NCI-H748 treated with DMSO at 0.1 percent for 48 hours (cell line): ENCODE measurements at regions not wholly inside any gene's neighbourhood (a gene's known extent, or its start where the extent isn't known, plus 50 kb on each side); places are given as distances from the start of the nearest gene placed in this dataset.

Experiments used
- DNase-seq: peaks from one replicate; lab custom pipeline; 2025; lab: John Stamatoyannopoulos, UW

DNA sequence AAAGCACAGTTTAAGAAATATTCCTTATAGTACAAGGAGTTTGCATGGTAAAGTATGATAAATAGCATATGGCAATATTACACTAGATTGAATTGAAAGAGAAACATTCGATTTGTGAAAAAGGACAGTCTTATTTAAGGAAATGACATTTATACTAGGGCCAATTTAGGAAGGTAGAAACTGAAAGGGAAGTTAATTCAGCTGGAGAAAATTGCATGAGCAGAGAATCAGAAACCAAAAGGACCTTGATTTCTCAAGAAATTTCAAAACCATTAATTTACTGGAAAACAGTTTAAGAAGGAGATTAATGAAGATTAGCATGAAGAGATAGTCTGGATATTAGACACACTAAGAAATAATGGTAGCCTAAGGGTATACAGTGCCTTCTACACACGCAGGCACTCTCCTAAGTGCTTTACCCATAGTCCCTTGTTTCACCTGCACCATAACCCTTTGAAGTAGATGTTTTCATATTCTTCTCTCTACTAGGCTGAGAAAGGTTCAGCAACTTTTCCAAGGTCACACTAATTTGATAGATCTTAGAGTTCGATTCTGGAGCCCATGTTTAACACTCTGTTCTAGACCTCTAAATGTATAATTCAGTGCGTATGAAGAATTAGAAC, 259.1 kb upstream of the SLIT2 start:
- DNase-seq, result no peak

DNA sequence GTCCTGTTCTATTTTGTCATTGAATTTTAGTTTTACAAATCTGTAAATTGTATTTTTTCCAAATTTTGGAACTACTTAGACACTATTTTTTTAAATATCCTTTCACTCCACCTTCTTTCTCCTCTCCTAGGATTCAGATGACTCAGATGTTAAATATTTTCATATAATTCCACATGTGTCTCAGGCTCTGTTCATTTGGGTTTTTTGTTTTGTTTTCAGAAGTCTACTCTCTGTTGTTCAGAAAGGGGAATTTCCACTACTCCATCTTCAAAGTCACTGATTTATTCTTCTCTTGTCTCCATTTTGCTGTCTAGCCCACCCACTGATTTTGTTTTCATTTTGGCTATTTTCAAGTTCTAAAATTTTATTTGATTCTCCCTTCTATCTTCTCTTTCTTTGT, 264.0 kb upstream of the SLIT2 start:
- DNase-seq, result no peak

DNA sequence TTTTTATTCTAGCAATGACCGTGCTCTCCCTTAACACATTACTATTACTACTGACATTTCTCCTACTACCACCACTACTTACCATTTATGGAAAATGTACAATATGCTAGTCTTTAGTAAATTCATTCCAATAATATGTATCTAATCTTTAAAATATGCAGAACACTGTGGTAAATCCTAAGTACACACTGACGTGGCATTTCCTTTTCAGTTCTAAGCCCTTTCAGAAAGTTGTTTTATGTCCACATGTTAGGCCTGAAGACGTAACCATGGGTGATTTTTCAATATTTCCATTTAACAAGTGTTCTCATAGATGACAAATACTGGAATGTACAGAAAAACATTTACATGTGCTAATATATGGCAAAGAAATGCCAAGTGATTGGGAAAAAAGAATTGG, 268.6 kb upstream of the SLIT2 start:
- no peak for DNase-seq

DNA sequence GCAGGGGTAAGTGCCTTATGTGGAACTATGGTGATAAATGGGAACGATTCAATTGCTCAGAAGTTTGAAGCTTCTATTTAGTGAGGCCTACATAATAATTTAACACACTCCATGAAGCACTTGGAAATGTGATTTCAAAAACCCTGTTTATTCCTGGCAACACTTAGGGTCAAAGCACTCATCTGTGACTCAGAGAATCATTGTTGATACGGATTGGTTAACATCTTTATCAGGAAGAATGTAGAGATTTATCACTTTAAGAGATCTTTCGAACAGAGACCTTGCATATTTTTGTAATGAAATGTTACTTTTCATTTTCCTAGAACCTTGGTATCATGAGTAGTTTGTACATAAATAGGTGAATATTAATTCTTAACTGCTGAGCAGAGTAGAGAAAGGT, 269.1 kb upstream of the SLIT2 start:
- DNase-seq, result no peak

DNA sequence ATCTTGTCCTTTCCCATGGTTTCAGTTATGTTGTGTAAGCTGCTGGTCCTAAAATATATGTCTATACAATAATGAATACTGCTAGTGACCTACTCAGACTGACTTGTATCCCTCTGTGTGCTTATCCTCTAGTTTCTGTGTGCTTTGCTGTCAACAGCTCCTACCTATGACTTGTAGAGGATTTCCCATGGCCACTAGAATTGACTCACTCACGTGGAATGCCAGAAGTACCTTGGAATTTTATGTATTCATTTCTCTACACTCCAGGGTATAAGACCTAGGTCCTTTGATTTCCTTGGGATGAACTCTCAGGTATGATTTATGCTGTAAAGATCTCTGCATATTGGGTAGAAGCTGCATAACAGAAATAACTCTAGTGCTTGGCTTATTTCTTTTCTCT, 279.9 kb upstream of the SLIT2 start:
- no peak for DNase-seq

DNA sequence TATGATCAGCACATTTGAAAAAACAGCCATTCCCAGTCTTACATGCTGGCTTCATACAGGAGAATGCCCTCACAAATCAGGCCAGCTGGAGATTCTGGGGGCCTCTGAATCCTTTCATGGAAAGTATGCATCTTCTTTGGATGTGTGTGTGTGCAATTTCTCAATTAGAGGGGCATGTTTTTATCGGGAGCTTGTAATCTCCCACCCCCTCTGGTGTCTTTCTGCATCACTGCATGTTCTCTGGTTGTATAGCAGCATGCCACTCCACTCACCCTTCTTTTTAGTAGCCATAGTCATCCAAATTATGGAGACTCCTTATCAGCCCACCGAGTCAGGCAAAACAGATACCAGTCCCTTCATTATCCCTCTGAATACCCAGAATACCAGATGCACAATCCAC, 282.2 kb upstream of the SLIT2 start:
- no peak for DNase-seq

DNA sequence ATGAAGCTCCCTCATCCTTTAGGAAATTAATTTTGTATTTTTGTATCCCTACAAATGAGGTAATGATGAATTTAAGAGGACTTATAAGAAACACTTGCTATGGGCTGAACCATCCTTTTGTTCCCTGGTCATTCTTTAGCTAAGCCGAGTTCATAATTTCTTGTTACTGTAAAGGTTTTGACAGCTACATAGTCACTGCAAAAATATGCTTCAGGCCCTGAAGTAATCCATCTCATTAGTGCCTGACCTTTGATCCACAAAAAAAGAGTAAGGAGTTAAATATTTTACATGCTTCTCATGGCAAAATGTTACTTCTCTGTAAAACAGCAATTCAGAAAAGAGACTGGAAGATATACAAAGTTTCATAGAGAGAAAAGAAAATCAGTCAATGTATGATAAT, 290.6 kb upstream of the SLIT2 start:
- DNase-seq, result no peak

DNA sequence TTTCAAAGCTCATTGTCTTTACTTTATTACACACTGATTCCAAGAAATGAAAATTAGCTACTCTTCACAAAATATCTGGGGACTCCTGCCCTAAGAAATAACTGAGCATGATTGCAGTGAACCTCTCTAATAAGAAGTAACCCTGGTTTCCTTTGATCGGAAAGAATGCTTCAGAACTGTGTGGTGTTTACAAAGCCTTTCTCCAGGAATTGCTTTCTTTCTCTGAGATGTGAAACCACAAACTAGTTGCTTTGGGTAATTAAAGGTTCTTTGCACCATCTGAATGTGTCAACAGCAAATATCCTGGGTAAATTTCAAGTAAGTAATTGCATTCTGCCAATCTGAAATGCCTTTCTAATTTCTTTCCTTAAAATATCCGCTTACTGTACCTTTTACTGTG, 292.9 kb upstream of the SLIT2 start:
- DNase-seq, result no peak

DNA sequence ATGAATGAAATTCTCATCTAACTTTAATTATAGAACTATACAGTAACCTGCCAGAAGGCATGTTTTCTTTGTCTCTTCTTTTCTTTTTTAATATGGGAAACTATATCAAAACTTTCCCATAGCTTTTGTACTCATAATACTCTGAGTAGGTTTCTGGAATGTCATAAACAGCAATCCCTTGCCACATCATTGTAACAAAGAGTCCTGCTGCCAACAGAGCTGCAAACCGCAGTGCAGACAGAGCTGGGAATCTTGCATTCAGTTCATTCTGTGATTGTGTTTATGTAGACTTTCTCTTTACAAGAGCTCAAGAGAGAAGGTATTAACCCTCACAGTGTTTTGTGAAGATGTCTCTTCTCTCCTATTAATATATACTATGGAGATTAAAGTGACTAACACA, 304.4 kb upstream of the SLIT2 start:
- no peak for DNase-seq

DNA sequence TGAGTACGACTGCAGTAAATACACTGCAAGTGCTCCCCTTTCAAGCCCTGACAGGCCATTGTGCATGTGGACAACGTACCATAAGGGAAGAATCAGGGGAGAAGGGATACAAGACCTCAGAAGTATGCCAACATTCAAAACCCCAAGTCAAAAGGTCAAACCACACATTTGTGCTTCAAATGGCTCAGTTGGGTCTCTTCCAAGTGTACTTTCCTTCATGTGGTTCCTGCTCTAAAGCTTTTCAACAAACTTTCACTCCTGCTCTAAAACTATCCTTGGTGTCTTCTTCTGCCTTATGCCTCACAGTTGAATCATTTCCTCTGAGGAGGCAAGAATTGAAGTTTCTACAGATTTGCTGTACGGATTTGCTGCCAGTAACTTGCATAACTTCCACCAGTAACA, 305.7 kb upstream of the SLIT2 start:
- no peak for DNase-seq

DNA sequence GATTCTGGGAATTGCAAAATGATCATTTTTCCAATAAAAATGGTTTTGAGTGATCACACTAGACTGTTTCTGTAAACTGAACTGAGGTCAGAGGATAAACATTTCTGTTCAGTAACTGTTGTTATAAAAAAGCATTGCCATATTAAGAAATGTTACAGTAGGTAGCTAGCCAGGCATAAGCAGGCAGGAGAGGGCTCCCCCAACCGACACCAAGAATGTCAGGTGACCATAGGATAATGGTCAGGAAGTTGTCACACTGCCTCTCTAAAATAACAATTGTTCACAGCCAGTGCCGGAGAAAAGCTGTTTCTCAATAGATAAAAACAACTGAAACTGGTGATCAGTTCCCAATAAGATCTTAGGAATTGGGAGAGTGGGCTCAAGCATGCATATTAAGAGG, 306.2 kb upstream of the SLIT2 start:
- DNase-seq, result no peak

DNA sequence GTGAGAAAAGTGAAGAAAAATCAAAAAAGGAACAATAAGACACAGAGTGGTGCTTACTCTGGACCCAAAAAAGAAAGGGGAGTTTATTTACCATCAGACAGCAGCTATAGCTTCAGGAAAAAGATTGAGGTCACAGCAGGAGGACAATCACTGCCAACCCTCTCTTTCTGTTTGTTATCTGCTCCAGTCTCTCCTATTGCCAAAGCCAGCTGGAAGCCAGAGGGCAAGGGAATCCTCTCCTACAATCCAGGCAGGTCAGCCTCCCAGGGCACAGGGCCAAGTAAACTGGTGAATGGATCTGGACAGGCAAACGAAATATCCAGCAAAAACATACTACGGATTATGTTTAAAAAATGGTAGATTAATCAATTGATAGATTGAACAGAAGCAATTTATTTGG, 306.9 kb upstream of the SLIT2 start:
- DNase-seq, result no peak

DNA sequence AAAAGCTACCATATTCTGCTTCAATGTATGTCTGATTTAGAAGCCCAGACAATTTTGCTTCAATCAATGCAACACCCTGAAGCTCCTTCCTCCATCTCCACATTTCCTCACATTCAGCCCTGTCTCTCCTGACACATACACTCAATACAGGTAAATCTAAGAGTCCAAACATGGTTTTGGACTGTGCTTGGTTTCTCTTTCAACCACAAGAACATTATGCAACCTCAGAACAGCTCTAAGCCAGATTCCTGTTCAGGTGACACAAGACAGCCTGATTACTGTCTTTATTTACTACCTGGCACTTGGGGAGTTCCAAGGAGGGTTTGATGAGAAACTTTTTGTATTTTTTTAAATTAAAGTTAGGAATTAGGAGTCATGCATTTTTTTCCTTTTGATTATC, 307.5 kb upstream of the SLIT2 start:
- DNase-seq, result no peak

DNA sequence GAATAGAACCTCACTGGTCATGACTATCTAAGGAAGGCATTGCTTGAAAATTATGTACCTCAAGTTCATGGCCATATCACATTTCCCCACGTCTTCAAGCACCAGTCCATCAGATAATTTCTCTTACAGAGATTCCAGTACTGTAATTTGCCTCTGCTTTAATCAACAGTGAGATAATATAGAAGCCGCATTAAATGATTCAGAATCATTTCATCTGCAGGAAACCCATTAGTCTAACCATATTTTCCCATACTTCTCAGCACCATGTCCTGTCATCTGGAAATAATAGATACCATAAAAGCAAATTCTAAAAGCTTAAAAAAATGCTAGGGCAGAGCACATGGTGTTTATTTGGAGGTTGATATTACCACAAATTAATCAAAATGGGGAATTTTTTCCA, 310.3 kb upstream of the SLIT2 start:
- DNase-seq, result no peak

DNA sequence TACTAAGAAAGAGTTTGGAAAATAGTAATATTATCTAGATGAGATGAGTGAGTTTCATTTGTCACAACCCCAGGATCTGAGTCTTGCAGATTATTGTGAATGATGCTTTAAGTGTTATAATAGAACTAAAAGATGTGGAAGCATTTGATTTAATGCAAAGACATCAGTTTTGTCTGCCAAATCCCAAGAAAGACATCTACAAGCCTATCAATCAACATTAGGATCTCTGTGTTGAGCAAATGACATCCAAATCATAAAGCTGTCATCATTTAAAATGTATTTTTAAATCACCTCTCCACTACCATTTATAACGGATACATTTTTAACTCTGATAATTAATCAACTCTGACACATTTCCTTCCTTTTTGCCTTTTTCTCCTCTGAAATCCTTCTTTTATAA, 310.8 kb upstream of the SLIT2 start:
- DNase-seq, result no peak

DNA sequence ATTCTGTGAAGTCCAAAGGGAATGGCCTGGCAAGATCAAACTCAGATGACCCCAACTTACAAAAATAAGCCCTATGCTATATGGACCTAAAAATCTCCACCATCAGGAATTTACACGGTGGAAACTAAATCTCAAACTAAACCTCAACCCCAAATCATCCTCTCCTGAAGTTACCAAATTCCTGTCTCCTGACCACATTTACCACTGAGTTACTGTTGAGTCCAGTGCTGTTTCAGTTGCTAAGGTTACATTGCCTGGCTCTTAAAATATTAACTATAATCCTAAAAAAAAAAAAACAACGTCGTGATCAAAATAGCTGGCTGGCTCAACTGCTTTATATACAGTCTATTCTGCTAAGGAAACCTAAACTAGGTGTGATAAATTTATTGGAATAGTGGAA, 315.2 kb upstream of the SLIT2 start:
- no peak for DNase-seq

DNA sequence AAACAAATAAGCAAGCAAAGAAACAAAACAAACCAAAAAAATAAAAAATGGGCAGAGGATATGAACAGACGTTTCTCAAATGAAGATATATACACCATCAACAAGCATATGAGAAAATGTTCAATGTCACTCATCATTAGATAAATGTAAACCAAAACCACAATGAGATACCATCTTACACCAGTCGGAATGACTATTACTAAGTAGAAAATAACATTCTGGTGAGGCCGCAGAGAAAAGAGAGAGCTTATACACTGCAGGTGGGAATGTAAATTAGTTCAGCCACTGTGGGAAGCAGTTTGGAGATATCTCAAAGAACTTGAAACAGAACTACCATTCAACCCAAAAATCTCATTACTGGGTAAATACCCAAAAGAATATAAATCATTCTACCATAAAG, 321.0 kb upstream of the SLIT2 start:
- no peak for DNase-seq

DNA sequence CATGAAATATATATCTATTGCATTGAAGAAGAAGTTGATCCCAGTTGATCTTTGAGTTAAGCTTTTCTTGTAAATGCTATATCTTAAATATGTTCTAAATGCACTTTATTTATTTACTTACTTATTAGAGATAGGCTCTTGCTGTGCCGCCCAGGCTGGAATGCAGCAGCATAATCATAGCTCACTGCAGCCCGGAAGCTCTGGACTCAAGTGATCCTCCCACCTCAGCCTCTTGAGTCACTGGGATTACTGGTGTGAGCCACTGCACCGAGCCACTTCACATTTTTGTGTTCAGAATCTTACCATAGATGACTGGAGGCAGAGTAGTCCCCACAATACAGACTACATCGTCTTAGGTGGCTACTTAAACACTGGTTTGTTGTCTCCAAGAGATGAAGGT, 324.3 kb upstream of the SLIT2 start:
- no peak for DNase-seq

DNA sequence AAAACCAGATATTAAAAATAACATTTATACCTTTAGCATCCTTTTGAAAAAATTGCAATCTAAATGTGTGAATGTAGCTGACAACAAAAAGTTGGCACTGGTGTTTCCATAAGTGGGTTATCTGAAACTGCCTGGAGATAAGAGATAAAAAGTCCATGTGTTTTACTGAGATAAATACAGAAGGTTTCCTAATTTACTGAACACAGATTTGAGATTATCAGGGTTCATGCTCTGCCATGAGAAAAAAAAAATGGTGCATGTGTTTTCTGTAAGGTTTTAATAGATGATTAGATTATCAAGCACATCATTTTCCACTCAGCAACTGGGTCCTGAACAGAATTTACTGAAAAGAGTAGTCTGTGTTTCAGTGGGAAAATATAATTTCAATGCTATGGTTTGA, 326.2 kb upstream of the SLIT2 start:
- no peak for DNase-seq

DNA sequence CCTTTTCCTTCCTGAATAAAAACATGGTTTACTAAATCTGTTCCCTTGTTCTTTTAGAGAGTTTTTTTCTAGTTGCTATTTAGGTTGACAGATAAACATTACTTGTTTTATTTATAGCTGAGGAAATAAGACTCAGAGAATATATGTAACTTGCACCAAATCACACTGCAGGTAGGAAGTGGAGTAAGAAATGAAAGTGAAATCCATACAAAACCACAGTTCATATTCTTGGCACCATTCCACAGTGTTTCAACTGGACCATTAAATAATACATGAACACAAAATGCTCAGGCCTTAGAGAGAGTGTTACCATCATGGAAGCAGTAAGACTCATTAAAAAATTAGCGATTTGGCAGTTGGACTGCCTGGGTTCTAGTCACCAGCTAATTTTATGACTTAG, 326.9 kb upstream of the SLIT2 start:
- no peak for DNase-seq

DNA sequence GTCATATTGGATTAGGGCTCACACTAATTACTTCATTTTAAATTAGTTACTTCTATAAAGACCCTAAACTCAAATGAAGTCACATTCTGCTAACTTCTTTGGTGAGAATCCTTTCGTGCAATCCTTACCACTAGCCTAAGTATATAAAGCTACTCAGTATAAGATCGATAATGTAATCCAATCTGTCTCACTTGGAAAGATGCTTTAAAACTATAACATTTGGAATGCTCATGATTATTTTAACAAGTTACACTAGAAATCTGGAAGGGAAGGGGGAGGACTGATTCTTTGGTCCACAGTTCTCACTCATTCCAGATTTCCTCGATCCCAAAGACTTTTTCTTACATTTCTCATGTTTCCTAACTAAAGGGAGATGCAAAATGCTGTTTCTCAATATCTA, 336.4 kb upstream of the SLIT2 start:
- DNase-seq, result no peak

DNA sequence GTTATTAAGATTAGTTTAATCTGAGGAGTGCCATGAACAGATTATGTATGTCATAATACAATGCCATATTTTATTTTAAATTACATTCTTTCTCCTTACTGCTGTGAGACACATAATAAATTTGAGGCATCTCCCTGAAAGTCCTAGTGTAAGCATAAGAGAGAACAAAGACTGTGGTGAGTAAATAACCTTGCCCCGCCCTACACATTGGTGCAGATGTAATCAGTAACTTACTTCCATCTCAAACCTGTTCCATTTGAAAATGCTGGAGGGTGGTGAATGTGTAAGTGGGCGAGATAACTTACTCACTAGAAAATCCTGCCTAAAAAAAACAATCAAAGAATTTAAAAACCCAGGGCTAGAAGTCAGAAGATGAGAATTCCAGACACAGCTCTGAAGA, 338.1 kb upstream of the SLIT2 start:
- no peak for DNase-seq

DNA sequence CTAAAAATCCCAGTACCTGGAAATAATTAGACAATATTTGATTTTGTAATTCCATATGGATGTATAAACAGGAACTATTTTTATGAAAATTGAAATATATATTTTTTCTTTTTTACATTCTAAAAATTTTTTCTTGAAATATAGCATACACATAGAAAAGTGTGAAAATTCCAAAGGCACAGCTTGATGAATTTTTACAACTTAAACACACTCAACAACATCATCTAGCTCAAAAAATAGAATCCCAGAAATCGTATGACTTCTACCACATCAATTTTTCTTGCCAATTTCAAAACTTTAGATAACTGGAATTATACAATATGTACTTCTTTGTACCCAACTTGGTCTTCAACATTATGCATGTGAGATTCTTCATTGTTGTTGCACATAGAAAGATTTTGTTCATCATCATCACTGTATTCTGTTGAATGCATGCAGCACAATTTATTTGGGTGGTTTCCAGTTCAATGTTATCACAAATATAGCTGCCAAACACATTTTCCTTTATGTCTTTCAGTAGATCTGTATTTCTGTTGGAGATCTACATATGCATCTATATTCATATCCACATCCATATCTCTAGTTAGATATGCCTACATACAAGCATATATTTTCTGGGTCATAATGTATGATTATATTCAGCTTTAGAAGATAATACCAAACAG, 340.7 kb upstream of the SLIT2 start:
- no peak for DNase-seq

DNA sequence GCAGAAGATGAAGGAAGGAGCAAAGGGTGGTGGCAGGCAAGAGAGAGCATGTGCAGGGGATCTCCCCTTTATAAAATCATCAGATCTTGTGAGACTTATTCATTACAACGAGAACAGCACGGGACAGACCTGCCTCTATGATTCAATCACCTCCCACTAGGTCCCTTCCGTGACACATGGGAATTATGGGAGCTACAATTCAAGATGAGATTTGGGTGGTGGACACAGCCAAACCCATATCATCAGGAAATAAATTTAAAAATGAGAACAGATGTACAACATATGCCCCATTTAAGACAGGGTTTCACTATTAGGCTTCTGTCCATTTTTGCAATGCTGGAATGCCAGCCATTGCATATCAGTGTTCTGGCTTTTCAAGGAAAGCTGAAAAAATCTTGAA, 346.7 kb upstream of the SLIT2 start:
- no peak for DNase-seq

DNA sequence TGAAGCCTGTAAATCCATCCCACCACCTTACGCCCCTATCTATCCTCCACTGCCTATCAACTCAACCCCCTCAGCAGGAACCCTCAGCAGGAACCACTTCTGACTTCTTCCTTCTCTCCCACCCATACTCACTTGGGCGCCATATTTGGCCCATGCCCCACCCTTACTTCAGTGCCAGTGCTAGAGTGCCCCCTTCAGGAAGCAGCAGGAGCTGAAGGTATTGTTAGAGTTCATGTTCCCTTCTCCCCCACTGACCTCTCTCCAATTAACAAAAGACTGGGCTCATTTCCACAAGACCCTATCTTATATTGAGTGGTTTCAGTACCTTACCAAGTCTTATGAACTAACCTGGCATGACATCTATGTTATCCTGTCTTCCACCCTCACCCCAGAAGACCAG, 363.1 kb upstream of the SLIT2 start:
- no peak for DNase-seq
